Brain microvascular endothelial cell (primary cell): ENCODE measurements at regions not wholly inside any gene's neighbourhood (a gene's known extent, or its start where the extent isn't known, plus 50 kb on each side); places are given as distances from the start of the nearest gene placed in this dataset.
A peak's percentile ranks its signal among the peaks of the same experiment; 100 is the strongest.

Experiments
- DNase-seq: peaks from one replicate; pipeline ENCODE4 v3.0.0-alpha.2; 2020
- H3K27ac ChIP-seq: fragments of 250-450 bp; sonication (Bioruptor Pico); 2 replicates; pipeline ENCODE4 v1.5.1; 2020; ENCODE audit warnings: mild to moderate bottlenecking, moderate library complexity
- H3K27me3 ChIP-seq: fragments of 250-450 bp; sonication (Bioruptor Pico); replicated peaks from 2 replicates; pipeline ENCODE4 v1.5.1; 2020; ENCODE audit warnings: mild to moderate bottlenecking
- H3K36me3 ChIP-seq: fragments of 250-450 bp; sonication (Bioruptor Pico); replicated peaks from 2 replicates; pipeline ENCODE4 v1.5.1; 2020; ENCODE audit warnings: mild to moderate bottlenecking
- H3K4me3 ChIP-seq: 2 replicates; pipeline ENCODE4 v1.5.1; 2011; ENCODE audit warnings: low read depth, mild to moderate bottlenecking, control low read depth, low read length, moderate library complexity
- CTCF ChIP-seq: IDR thresholded peaks from 2 replicates; pipeline ENCODE4 v1.5.1; 2011; ENCODE audit warnings: low read depth, mild to moderate bottlenecking, moderate library complexity, low read length, control low read depth, inconsistent platforms; ENCODE audit errors: missing control alignments
- in situ Hi-C: cut with HindIII; loops from 2 replicates; pipeline ENCODE4 v1.10.0; 2017; ENCODE audit warnings: low sequenced_read_pairs, low pct_ligation_motif_present

- in situ Hi-C loops: no loop called here
- Histone ChIP-seq H3K4me3 (no peak overlapping the region), H3K27ac (no peak overlapping the region), H3K36me3 (no peaks in the 10 kb centered on the region), H3K27me3 (no peaks in the 10 kb centered on the region)
- TF ChIP-seq CTCF: no peak
- no peak for DNase-seq
Measured at GRCh38 chr14:38593476-38593875, 337.6 kb upstream of the CLEC14A start.

GRCh38 chr14:38592764-38593442 is 337.0 kb upstream of the CLEC14A start:
- H3K27ac ChIP-seq: no peak overlapping the region
- no peak for DNase-seq
- no peak for TF ChIP-seq CTCF
- no peak overlapping the region for H3K4me3 ChIP-seq
- H3K27me3 ChIP-seq: no peaks in the 10 kb centered on the region
- in situ Hi-C loops: no loop called here
- no peaks in the 10 kb centered on the region for H3K36me3 ChIP-seq

GRCh38 chr14:38589747-38590350 is 334.0 kb upstream of the CLEC14A start:
- no peaks in the 10 kb centered on the region for H3K27me3 ChIP-seq
- in situ Hi-C loops: no loop called here
- no peaks in the 10 kb centered on the region for H3K36me3 ChIP-seq
- no peak for TF ChIP-seq CTCF
- H3K27ac ChIP-seq: no peak overlapping the region
- no peak overlapping the region for H3K4me3 ChIP-seq
- no peak for DNase-seq

GRCh38 chr14:38583471-38583870 is 327.6 kb upstream of the CLEC14A start:
- in situ Hi-C loops: no loop called here
- H3K27ac ChIP-seq: no peak overlapping the region
- no peak for TF ChIP-seq CTCF
- H3K4me3 ChIP-seq: no peak overlapping the region
- DNase-seq: no peak
- no peaks in the 10 kb centered on the region for H3K27me3 ChIP-seq
- H3K36me3 ChIP-seq: no peaks in the 10 kb centered on the region

- Histone ChIP-seq H3K27me3 (no peaks in the 10 kb centered on the region), H3K27ac (no peak overlapping the region), H3K36me3 (no peaks in the 10 kb centered on the region), H3K4me3 (no peak overlapping the region)
- TF ChIP-seq CTCF: no peak
- DNase-seq: peak; percentile 1
- in situ Hi-C loops: no loop called here
Measured at GRCh38 chr14:38578278-38578681, 322.4 kb upstream of the CLEC14A start.

GRCh38 chr14:38567703-38568102 is 311.8 kb upstream of the CLEC14A start:
- no peaks in the 10 kb centered on the region for H3K27me3 ChIP-seq
- DNase-seq: no peak
- no peak for TF ChIP-seq CTCF
- no peak overlapping the region for H3K27ac ChIP-seq
- in situ Hi-C loops: no loop called here
- H3K4me3 ChIP-seq: no peak overlapping the region
- H3K36me3 ChIP-seq: no peaks in the 10 kb centered on the region
